Naive thymus-derived CD4-positive, alpha-beta T cell (primary cell): ENCODE measurements at regions not wholly inside any gene's neighbourhood (a gene's known extent, or its start where the extent isn't known, plus 50 kb on each side); places are given as distances from the start of the nearest gene placed in this dataset.

Experiments used
- ATAC-seq: fragments of 150-1000 bp; cut with Tn5 transposase; 2 replicates; pipeline ENCODE4 v1.10.0; 2021; ENCODE audit warnings: mild to moderate bottlenecking, moderate library complexity
- CTCF ChIA-PET: fragments of 350-600 bp; sonication (Branson Sonifier 250); formaldehyde crosslinking; loops from one replicate; lab custom pipeline; 2021; ENCODE audit warnings: antibody characterized with exemption; lab: Charles Lee
- POLR2A ChIA-PET: fragments of 350-600 bp; sonication (Branson Sonifier 250); formaldehyde crosslinking; loops from one replicate; lab custom pipeline; 2021; ENCODE audit warnings: antibody characterized with exemption, inconsistent platforms; lab: Charles Lee
- DNase-seq, 9 donors: peaks; one replicate each; pipeline versions ENCODE4 v3.0.0 to v3.0.0-alpha.2; 2020 to 2022; ENCODE audit warnings: mixed read lengths in 1 of 9
- H3K27ac ChIP-seq: one replicate; pipeline ENCODE4 v1.7.0; 2013; ENCODE audit warnings: mild to moderate bottlenecking, low read depth, low read length, moderate library complexity
- H3K27me3 ChIP-seq, 2 donors: one replicate each; pipeline ENCODE4 v1.7.0; 2013; ENCODE audit warnings: low read length in 2 of 2, mild to moderate bottlenecking in 2 of 2, moderate library complexity in 2 of 2; ENCODE audit not compliant: control insufficient read depth in 2 of 2, insufficient read depth in 2 of 2
- H3K36me3 ChIP-seq, 3 experiments: 1 replicate in 2 of 3; 2 replicates in 1 of 3; pipeline ENCODE4 v1.7.0; 2013; ENCODE audit warnings: low read length in 3 of 3, mild to moderate bottlenecking in 3 of 3, moderate library complexity in 1 of 3; ENCODE audit not compliant: insufficient read depth in 3 of 3, control insufficient read depth in 2 of 3
- H3K4me1 ChIP-seq, 2 donors: one replicate each; pipeline ENCODE4 v1.7.0; 2013; ENCODE audit warnings: low read length in 2 of 2, mild to moderate bottlenecking in 2 of 2, moderate library complexity in 1 of 2; ENCODE audit not compliant: control insufficient read depth in 2 of 2, insufficient read depth in 2 of 2
- H3K4me3 ChIP-seq: 2 replicates; pipeline ENCODE4 v1.7.0; 2013; ENCODE audit warnings: mild to moderate bottlenecking, low read length
- H3K9me3 ChIP-seq, 3 experiments: 1 replicate in 2 of 3; 2 replicates in 1 of 3; pipeline ENCODE4 v1.7.0; 2013; ENCODE audit warnings: low read length in 3 of 3; ENCODE audit not compliant: control insufficient read depth in 2 of 3
- H3K27ac Mint-ChIP-seq, 9 donors: one replicate each; pipeline ENCODE4 v1.8.0; 2020 to 2022; ENCODE audit warnings: mixed read lengths in 9 of 9, mild to moderate bottlenecking in 8 of 9, moderate library complexity in 5 of 9, inconsistent platforms in 2 of 9
- H3K27me3 Mint-ChIP-seq, 5 donors: one replicate each; pipeline ENCODE4 v1.8.0; 2021 to 2022; ENCODE audit warnings: mixed read lengths in 5 of 5, mild to moderate bottlenecking in 1 of 5
- H3K36me3 Mint-ChIP-seq, 5 donors: one replicate each; pipeline ENCODE4 v1.8.0; 2020 to 2022; ENCODE audit warnings: mixed read lengths in 5 of 5, mild to moderate bottlenecking in 3 of 5, inconsistent platforms in 1 of 5
- H3K4me1 Mint-ChIP-seq, 7 donors: one replicate each; pipeline ENCODE4 v1.8.0; 2020 to 2022; ENCODE audit warnings: mixed read lengths in 7 of 7, mild to moderate bottlenecking in 3 of 7, inconsistent platforms in 1 of 7
- H3K4me3 Mint-ChIP-seq, 10 donors: one replicate each; pipeline ENCODE4 v1.8.0; 2020 to 2022; ENCODE audit warnings: mild to moderate bottlenecking in 10 of 10, mixed read lengths in 10 of 10, moderate library complexity in 6 of 10, inconsistent platforms in 2 of 10
- H3K9me3 Mint-ChIP-seq, 11 donors: one replicate each; pipeline ENCODE4 v1.8.0; 2020 to 2022; ENCODE audit warnings: mixed read lengths in 11 of 11, mild to moderate bottlenecking in 4 of 11, inconsistent platforms in 1 of 11, moderate library complexity in 1 of 11
- intact Hi-C, 2 donors: fragments of 100-400 bp; cut with micrococcal nuclease; formaldehyde crosslinking; loops; one replicate each; pipeline ENCODE4 v1.15.1; 2023

DNA sequence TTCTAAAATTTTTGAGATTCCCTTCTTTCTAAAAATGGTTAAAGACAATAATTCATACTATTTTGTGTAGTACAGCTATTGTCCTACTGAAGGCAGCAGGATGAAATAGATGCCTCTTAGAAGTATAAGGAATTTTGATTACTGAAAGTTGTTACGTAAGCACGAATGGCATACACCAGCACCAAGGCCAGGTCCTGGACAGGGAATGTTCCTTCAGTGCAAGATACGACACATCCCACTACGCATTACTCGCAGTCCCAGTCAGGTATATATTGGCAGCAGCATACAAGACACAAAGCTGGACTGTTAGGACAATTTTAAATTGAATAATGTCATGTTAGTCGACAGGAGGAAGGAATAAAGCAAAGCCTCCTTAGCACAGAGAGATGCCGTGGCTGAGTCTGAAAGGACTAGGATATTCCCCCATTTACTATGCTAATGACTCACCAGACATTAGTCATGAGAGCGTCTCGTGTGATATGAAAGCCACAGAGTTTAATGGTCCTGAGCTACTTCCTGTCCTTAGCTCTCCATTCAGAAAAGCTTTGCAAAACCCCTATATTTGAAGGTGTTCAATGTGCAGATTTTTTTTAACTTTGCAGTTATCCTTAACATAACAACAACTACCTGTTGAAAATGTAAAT, 504.3 kb downstream of the FAM133A start:
- H3K4me3 ChIP-seq: no peak overlapping the region
- ChIA-PET CTCF (no interaction called here), POLR2A (no interaction called here)
- ATAC-seq (no peak), DNase-seq (no peak)
- no peaks in the 10 kb centered on the region for H3K4me1 ChIP-seq
- no peaks in the 10 kb centered on the region for H3K27me3 ChIP-seq
- H3K9me3 Mint-ChIP-seq: peaks cover 0 to 9% (median 3%) of the 10 kb centered on the region in 11 donors
- H3K36me3 ChIP-seq: no peaks in the 10 kb centered on the region
- no peak overlapping the region for H3K27ac ChIP-seq
- H3K4me3 Mint-ChIP-seq: no peak overlapping the region
- no peaks in the 10 kb centered on the region for H3K27me3 Mint-ChIP-seq
- no peak overlapping the region for H3K27ac Mint-ChIP-seq
- no peaks in the 10 kb centered on the region for H3K4me1 Mint-ChIP-seq
- H3K9me3 ChIP-seq: no peaks in the 10 kb centered on the region
- H3K36me3 Mint-ChIP-seq: no peaks in the 10 kb centered on the region
- intact Hi-C loops: no loop called here

DNA sequence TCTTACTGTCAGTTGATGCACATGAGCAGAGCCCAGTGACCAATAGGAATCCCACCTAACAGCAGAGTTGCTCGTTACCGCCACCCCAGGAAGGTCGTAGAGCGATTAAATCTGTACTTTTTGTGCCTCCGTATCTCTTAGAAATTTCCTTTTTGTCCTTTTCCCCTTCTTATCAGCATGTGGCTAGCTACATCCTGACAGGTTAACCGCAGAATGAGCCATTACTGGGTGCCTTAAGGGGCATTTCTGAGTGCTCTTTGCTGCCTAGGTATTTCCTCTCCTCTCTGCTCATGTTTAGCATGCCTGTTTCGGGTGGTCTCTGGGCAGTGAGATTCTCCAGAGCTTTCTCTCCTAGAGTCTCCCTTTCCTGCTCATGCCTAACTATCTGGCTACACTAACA, 530.5 kb downstream of the FAM133A start:
- no peak overlapping the region for H3K4me3 ChIP-seq
- H3K36me3 Mint-ChIP-seq: no peaks in the 10 kb centered on the region
- H3K9me3 ChIP-seq: no peaks in the 10 kb centered on the region
- POLR2A ChIA-PET: no interaction called here
- ATAC-seq (no peak), DNase-seq (no peak)
- intact Hi-C loops: no loop called here
- H3K36me3 ChIP-seq: no peaks in the 10 kb centered on the region
- H3K9me3 Mint-ChIP-seq: no peaks in the 10 kb centered on the region
- H3K4me1 ChIP-seq: no peaks in the 10 kb centered on the region
- no peak overlapping the region for H3K4me3 Mint-ChIP-seq
- CTCF ChIA-PET: no interaction called here
- H3K27me3 ChIP-seq: no peaks in the 10 kb centered on the region
- no peaks in the 10 kb centered on the region for H3K27me3 Mint-ChIP-seq
- no peak overlapping the region for H3K27ac Mint-ChIP-seq
- H3K27ac ChIP-seq: no peak overlapping the region
- no peaks in the 10 kb centered on the region for H3K4me1 Mint-ChIP-seq

DNA sequence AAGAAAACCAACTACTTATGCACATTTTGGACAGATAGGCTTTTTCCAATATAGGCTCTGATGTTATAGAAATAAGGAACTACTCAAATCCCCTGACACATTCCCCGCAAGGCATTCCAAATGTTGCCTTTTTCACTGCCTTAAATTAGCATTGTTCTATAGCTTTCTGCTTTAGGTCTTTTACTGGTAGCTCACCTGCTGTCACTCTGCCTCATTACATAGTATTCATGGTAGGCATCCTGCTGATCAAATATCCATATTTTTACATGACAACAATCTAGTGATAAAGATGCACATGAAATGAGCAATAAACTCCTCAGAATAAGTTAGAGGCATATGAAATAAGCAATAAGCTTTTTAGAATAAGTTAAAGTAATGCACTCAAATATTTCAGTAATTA, 542.7 kb downstream of the FAM133A start:
- Histone ChIP-seq H3K36me3 (no peaks in the 10 kb centered on the region), H3K4me3 (no peak overlapping the region), H3K27ac (no peak overlapping the region), H3K4me1 (no peaks in the 10 kb centered on the region), H3K27me3 (no peaks in the 10 kb centered on the region), H3K9me3 (no peaks in the 10 kb centered on the region)
- Mint-ChIP-seq H3K27me3 (no peaks in the 10 kb centered on the region), H3K36me3 (no peaks in the 10 kb centered on the region), H3K27ac (no peak overlapping the region), H3K9me3 (no peaks in the 10 kb centered on the region), H3K4me3 (no peak overlapping the region), H3K4me1 (no peaks in the 10 kb centered on the region)
- POLR2A ChIA-PET: no interaction called here
- ATAC-seq (no peak), DNase-seq (no peak)
- intact Hi-C loops: no loop called here
- CTCF ChIA-PET: no interaction called here

DNA sequence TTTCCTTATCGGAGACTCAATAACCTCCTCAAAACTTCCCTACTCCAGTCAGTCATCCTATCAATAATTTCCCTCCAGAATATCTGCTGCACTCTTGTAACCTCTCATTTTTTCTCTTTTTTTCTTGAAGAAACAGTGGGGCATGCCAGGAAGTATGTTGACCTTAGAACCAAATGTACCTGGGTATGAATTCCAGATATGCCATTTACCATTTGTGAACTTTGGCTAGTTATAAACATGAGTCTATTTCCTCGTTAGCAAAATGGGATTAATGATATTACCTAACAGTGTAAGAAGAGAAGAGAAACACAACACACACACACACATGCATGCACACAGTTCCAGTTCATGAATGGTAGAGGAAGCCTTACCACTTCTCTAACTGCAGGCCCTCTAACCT, 578.2 kb downstream of the FAM133A start:
- Mint-ChIP-seq H3K36me3 (no peaks in the 10 kb centered on the region), H3K4me3 (no peak overlapping the region), H3K27me3 (no peaks in the 10 kb centered on the region), H3K4me1 (no peaks in the 10 kb centered on the region), H3K27ac (no peak overlapping the region), H3K9me3 (peaks cover 0 to 3% (median 0%) of the 10 kb centered on the region in 11 donors)
- DNase-seq: no peak
- Histone ChIP-seq H3K9me3 (peaks cover 0 to 6% (median 0%) of the 10 kb centered on the region in 3 experiments), H3K4me1 (no peaks in the 10 kb centered on the region), H3K27me3 (no peaks in the 10 kb centered on the region), H3K36me3 (no peaks in the 10 kb centered on the region), H3K27ac (no peak overlapping the region), H3K4me3 (no peak overlapping the region)
- ChIA-PET POLR2A (no interaction called here), CTCF (no interaction called here)
- no peak for ATAC-seq
- intact Hi-C loops: no loop called here

DNA sequence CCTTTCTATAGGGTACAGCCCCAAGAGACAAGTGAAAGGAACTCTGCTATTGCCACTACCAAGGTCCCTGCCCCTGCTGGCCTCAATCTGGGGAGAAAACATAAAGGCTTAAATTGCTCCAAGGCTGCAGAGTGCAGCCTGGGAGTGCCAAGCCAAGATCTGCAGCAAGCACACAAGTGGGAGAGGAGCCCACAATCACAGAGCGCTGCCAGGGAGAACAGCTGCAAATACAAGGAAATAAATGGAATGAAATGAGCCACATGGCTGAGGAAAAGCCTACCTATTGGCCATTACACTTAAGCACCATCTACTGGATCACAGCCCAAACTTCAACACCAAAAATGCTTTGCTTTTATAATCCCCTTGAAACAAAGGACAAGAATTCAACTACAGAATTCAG, 582.4 kb downstream of the FAM133A start:
- H3K4me1 Mint-ChIP-seq: no peaks in the 10 kb centered on the region
- no peaks in the 10 kb centered on the region for H3K36me3 Mint-ChIP-seq
- no peak overlapping the region for H3K27ac Mint-ChIP-seq
- intact Hi-C loops: no loop called here
- H3K4me3 Mint-ChIP-seq: no peak overlapping the region
- POLR2A ChIA-PET: no interaction called here
- CTCF ChIA-PET: no interaction called here
- Histone ChIP-seq H3K27me3 (no peaks in the 10 kb centered on the region), H3K27ac (no peak overlapping the region), H3K9me3 (peaks cover 0 to 6% (median 0%) of the 10 kb centered on the region in 3 experiments), H3K4me1 (no peaks in the 10 kb centered on the region), H3K4me3 (no peak overlapping the region), H3K36me3 (no peaks in the 10 kb centered on the region)
- DNase-seq (no peak), ATAC-seq (no peak)
- H3K9me3 Mint-ChIP-seq: peaks cover 0 to 11% (median 5%) of the 10 kb centered on the region in 11 donors
- H3K27me3 Mint-ChIP-seq: no peaks in the 10 kb centered on the region

DNA sequence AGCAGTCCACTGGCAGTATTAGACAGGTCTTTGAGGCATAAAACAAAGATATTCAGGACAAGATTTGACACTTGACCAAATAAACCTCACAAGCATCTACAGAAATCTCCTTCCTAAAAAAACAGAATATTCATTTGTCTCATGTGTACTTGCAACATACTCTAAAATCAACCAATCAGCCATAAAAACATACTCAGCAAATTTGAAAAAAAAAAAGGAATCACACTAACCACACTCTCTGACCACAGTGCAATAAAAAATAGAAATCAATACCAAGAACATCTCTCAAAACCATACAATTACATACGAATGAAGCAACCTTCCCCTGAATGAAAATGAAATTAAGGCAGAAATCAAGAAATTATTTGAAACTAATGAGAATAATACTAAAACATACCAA, 591.3 kb downstream of the FAM133A start:
- no peak overlapping the region for H3K27ac Mint-ChIP-seq
- H3K4me3 Mint-ChIP-seq: no peak overlapping the region
- no peaks in the 10 kb centered on the region for H3K27me3 Mint-ChIP-seq
- Histone ChIP-seq H3K36me3 (no peaks in the 10 kb centered on the region), H3K4me1 (no peaks in the 10 kb centered on the region), H3K27me3 (no peaks in the 10 kb centered on the region), H3K27ac (no peak overlapping the region), H3K9me3 (no peaks in the 10 kb centered on the region), H3K4me3 (no peak overlapping the region)
- H3K9me3 Mint-ChIP-seq: peaks cover 0 to 6% (median 2%) of the 10 kb centered on the region in 11 donors
- CTCF ChIA-PET: no interaction called here
- no peaks in the 10 kb centered on the region for H3K36me3 Mint-ChIP-seq
- intact Hi-C loops: no loop called here
- ATAC-seq (no peak), DNase-seq (no peak)
- no peaks in the 10 kb centered on the region for H3K4me1 Mint-ChIP-seq
- POLR2A ChIA-PET: no interaction called here

DNA sequence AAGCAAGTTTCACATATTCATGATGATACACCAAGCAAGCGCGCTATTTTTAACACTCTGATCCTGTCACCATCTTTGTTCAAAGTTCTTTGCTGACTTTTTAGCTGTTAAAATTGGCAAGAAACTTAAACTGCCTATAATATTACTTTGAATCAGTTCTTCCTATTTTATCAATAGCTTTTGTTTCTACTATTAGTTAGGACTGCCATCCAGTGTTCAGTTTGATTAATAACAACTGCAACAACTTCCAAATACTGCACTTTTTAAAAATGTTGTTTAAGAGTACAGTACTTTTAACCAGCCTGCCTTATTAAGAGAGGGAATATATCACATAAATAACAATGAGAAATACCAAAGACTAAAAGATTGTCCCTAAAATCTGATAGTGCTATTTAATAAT, 614.3 kb downstream of the FAM133A start:
- Mint-ChIP-seq H3K9me3 (peaks cover 0 to 4% (median 0%) of the 10 kb centered on the region in 11 donors), H3K36me3 (no peaks in the 10 kb centered on the region), H3K4me1 (no peaks in the 10 kb centered on the region), H3K27me3 (no peaks in the 10 kb centered on the region), H3K4me3 (no peak overlapping the region), H3K27ac (no peak overlapping the region)
- Histone ChIP-seq H3K27ac (no peak overlapping the region), H3K9me3 (no peaks in the 10 kb centered on the region), H3K27me3 (no peaks in the 10 kb centered on the region), H3K4me3 (no peak overlapping the region), H3K4me1 (no peaks in the 10 kb centered on the region), H3K36me3 (no peaks in the 10 kb centered on the region)
- ChIA-PET CTCF (no interaction called here), POLR2A (no interaction called here)
- intact Hi-C loops: no loop called here
- ATAC-seq (no peak), DNase-seq (no peak)
